ENCODE measurements at regions not wholly inside any gene's neighbourhood (a gene's known extent, or its start where the extent isn't known, plus 50 kb on each side); places are given as distances from the start of the nearest gene placed in this dataset.

- TF ChIP-seq CTCF (IDR thresholded peaks at IDR 0.05; ENCODE audit: poor library complexity) (no peak), EZH2phosphoT487 (IDR thresholded peaks at IDR 0.05; ENCODE audit: low read depth, severe bottlenecking, unreplicated experiment) (no peak), EZH2 (IDR thresholded peaks at IDR 0.05; ENCODE audit: borderline replicate concordance) (no peak)
These were observed 147.4 kb downstream of the NSUN3 start for GRCh38 chr3:94210256-94210655.
